ENCODE measurements at regions not wholly inside any gene's neighbourhood (a gene's known extent, or its start where the extent isn't known, plus 50 kb on each side); places are given as distances from the start of the nearest gene placed in this dataset.

DNA sequence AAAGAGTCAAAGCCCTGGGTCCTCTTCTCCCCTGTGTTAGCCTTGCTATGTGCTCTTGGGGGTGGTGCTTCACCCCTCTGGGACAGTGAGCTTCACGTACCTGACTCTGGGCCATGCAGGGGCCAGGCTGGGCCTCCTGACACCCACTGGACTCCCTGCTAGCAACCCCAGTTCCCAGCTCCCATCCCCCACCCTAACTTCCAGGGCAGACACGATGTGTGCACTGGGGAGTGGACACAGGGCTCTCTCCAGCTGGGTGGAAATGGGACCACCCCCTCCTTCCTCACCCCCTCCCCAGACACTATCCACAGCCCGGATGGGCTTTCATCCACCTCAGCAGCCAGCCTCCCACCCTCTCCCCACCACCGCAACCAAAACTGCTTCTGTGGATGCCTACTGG lies 113.0 kb upstream of the ZNF479 start:
- TF ChIP-seq, protein P1, sequence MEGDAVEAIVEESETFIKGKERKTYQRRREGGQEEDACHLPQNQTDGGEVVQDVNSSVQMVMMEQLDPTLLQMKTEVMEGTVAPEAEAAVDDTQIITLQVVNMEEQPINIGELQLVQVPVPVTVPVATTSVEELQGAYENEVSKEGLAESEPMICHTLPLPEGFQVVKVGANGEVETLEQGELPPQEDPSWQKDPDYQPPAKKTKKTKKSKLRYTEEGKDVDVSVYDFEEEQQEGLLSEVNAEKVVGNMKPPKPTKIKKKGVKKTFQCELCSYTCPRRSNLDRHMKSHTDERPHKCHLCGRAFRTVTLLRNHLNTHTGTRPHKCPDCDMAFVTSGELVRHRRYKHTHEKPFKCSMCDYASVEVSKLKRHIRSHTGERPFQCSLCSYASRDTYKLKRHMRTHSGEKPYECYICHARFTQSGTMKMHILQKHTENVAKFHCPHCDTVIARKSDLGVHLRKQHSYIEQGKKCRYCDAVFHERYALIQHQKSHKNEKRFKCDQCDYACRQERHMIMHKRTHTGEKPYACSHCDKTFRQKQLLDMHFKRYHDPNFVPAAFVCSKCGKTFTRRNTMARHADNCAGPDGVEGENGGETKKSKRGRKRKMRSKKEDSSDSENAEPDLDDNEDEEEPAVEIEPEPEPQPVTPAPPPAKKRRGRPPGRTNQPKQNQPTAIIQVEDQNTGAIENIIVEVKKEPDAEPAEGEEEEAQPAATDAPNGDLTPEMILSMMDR (IDR thresholded peaks at IDR 0.05 in 4 of 5, conservative IDR thresholded peaks at IDR 0.05 in 1 of 5): no peak
- TF ChIP-seq POLR2A (IDR thresholded peaks at IDR 0.05): no peak
- Histone ChIP-seq H3K4me3 (no peak overlapping the region), H3K27ac (no peak overlapping the region), H3K9me3 (no peaks in the 10 kb centered on the region), H3K4me1 (no peaks in the 10 kb centered on the region), H3K36me3 (no peaks in the 10 kb centered on the region), H3K27me3 (no peaks in the 10 kb centered on the region)
- ATAC-seq (no peak), DNase-seq (no peak)
- intact Hi-C loops (cut with DNase I; ENCODE audit: low total_unique reads): no loop called here
- in situ Hi-C loops (cut with MboI; ENCODE audit: low sequenced_read_pairs in 4 of 4): no loop called here

DNA sequence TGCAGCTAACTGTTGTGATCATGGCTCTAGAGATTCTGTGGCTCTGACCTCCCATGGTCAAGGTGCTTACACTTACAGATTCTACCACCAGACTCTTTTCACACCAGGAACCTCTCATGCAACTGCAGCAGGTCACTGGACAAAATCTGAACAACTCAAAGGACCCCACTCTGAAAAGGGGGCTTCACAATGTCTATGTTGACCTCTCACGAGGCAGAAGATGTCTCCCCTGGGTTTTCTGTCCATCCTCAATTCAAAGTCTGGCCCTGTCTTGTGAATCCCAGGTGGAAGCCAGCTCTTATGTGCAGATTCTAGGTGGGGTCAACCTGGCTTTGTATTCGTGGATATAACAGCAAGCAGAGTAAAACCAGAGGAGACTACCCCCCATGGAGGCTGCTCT lies 118.6 kb upstream of the ZNF479 start:
- intact Hi-C loops (cut with DNase I; ENCODE audit: low total_unique reads) (no loop called here), in situ Hi-C loops (cut with MboI; ENCODE audit: low sequenced_read_pairs in 4 of 4) (no loop called here)
- no peak overlapping the region for H3K4me3 ChIP-seq
- H3K27me3 ChIP-seq: no peaks in the 10 kb centered on the region
- H3K4me1 ChIP-seq: no peaks in the 10 kb centered on the region
- no peaks in the 10 kb centered on the region for H3K9me3 ChIP-seq
- ATAC-seq (no peak), DNase-seq (no peak)
- H3K27ac ChIP-seq: no peak overlapping the region
- no peaks in the 10 kb centered on the region for H3K36me3 ChIP-seq
- no peak for TF ChIP-seq POLR2A (IDR thresholded peaks at IDR 0.05)
- TF ChIP-seq, protein P1 (IDR thresholded peaks at IDR 0.05 in 4 of 5, conservative IDR thresholded peaks at IDR 0.05 in 1 of 5): no peak

DNA sequence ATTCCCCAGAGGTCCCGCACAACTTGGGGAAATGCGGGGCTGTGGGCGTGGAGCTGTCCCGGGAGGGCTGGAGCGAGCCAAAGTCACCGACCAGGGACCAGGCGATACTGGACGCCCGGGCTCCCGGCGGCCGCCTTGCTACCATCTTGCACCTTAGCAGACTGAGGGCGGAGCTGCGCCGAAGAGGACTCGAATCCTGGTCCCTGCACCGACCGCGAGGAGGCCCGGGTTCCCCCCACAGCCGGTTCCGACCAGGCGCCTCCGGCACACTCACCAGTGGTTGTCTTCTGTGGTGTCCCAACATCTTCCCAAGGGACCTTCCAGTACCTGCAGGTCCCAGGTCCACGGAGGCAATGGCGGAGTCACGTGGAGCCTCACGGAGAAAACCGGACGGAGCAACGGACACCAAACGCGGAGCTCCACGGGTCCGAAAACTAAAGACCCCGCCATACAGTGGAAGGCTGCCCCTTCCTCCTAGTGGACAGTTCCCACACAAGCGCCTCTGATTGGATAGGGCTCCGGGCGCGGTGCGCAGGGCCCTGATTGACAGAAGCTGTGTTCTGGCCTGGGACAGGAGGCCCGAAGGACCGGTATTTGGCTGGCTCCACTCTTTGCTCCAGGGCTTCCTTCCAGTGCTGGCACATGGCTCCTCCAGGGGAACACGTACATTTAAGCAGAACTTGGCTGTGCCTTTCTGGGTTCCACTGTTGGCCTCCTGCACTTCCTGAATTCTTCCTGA lies 124.6 kb upstream of the ZNF479 start:
- DNase-seq: no peak
- in situ Hi-C loops (cut with MboI; ENCODE audit: low sequenced_read_pairs in 4 of 4): no loop called here
- Histone ChIP-seq H3K9me3 (no peaks in the 10 kb centered on the region), H3K4me3 (no peak overlapping the region), H3K27me3 (no peaks in the 10 kb centered on the region), H3K27ac (no peak overlapping the region), H3K4me1 (no peaks in the 10 kb centered on the region), H3K36me3 (no peaks in the 10 kb centered on the region)
- intact Hi-C loops (cut with DNase I; ENCODE audit: low total_unique reads): no loop called here
- no peak for ATAC-seq
- TF ChIP-seq, protein P1 (IDR thresholded peaks at IDR 0.05 in 4 of 5, conservative IDR thresholded peaks at IDR 0.05 in 1 of 5): no peak
- no peak for TF ChIP-seq POLR2A (IDR thresholded peaks at IDR 0.05)

DNA sequence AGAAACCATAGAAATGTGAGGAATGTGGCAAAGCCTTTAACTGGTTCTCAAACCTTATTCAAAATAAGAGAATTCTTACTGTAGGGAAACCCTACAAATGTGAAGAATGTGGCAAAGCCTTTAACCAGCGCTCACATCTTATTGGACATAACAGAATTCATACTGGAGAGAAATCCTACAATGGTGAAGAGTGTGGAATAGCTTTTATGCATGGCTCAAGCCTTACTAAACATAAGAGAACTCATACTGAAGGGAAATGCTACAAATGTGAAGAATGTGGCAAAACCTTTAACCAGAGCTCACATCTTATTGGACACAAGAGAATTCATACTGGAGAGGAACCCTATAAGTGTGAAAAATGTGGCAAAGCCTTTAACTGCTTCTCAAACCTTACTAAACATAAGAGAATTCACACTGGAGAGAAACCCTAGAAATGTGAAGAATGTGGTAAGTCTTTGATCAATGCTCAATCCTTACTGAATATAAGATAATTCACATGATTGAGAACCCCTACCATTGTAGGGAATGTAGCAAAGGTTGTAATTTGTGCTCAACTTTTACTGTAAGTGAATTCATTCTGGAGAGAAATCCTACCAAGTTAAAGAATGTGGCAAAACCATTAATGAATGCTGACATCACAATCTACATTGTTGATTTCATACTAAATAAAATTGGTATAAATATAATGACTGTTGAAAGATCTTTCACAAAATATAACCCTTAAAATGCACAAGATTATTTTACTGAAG lies 142.5 kb upstream of the ZNF479 start:
- ATAC-seq (no peak), DNase-seq (no peak)
- peaks cover 3 to 12% (median 4%) of the 10 kb centered on the region in 3 donors for H3K9me3 ChIP-seq
- no peak overlapping the region for H3K27ac ChIP-seq
- H3K4me1 ChIP-seq: no peaks in the 10 kb centered on the region
- no peaks in the 10 kb centered on the region for H3K27me3 ChIP-seq
- TF ChIP-seq, protein P1 (IDR thresholded peaks at IDR 0.05 in 4 of 5, conservative IDR thresholded peaks at IDR 0.05 in 1 of 5): no peak
- no peak for TF ChIP-seq POLR2A (IDR thresholded peaks at IDR 0.05)
- no peaks in the 10 kb centered on the region for H3K36me3 ChIP-seq
- intact Hi-C loops (cut with DNase I; ENCODE audit: low total_unique reads): no loop called here
- no peak overlapping the region for H3K4me3 ChIP-seq
- in situ Hi-C loops (cut with MboI; ENCODE audit: low sequenced_read_pairs in 4 of 4): no loop called here

Measured in gastrocnemius medialis (tissue), 4 donors.